Muscle of leg (tissue), 3 donors: ENCODE measurements at regions not wholly inside any gene's neighbourhood (a gene's known extent, or its start where the extent isn't known, plus 50 kb on each side); places are given as distances from the start of the nearest gene placed in this dataset.
"Not testable (repeated sequence)": the region's sequence is repeated elsewhere in the genome, so short reads cannot be mapped to it uniquely, and the experiment has no call there.

Experiments used
- DNase-seq: peaks from one replicate; pipeline ENCODE4 v3.0.0; 2013
- H3K27ac ChIP-seq: one replicate; pipeline ENCODE4 v1.5.1; 2013; ENCODE audit warnings: mild to moderate bottlenecking, low read length, control low read depth
- H3K27me3 ChIP-seq: one replicate; pipeline ENCODE4 v1.6.1; 2013; ENCODE audit warnings: low read length; ENCODE audit not compliant: control insufficient read depth, insufficient read depth
- H3K36me3 ChIP-seq: one replicate; pipeline ENCODE4 v1.6.1; 2013; ENCODE audit warnings: low read length; ENCODE audit not compliant: control insufficient read depth, insufficient read depth
- H3K4me1 ChIP-seq: one replicate; pipeline ENCODE4 v1.6.1; 2013; ENCODE audit warnings: low read length; ENCODE audit not compliant: control insufficient read depth, insufficient read depth
- H3K4me3 ChIP-seq: one replicate; pipeline ENCODE4 v1.5.1; 2013; ENCODE audit warnings: low read length, control low read depth
- H3K9me3 ChIP-seq: replicated peaks from 2 replicates; pipeline ENCODE4 v1.6.1; 2013; ENCODE audit warnings: low read depth, low read length; ENCODE audit not compliant: control insufficient read depth
- WGBS: methylation state at CpG from one replicate; pipeline ENCODE4 v1.1.5; 2013; ENCODE audit warnings: missing lambda C conversion rate; ENCODE audit not compliant: insufficient coverage; 5-methylcytosine and 5-hydroxymethylcytosine counted together

GRCh38 chr5:68032216-68032762 is 183.3 kb upstream of the PIK3R1 start:
- H3K27ac ChIP-seq = no peak overlapping the region
- H3K4me3 ChIP-seq = no peak overlapping the region
- WGBS = no CpG with 5 or more reads among the region's 5 CpGs
- H3K4me1 ChIP-seq = peaks cover 15% of the 10 kb centered on the region
- peak; percentile 91 for DNase-seq
- no peaks in the 10 kb centered on the region for H3K27me3 ChIP-seq
- H3K9me3 ChIP-seq = no peaks in the 10 kb centered on the region
- H3K36me3 ChIP-seq = no peaks in the 10 kb centered on the region

GRCh38 chr5:68028131-68028727 is 187.3 kb upstream of the PIK3R1 start:
- H3K27ac ChIP-seq = peak overlapping the region; percentile 62
- H3K4me1 ChIP-seq = peaks cover 7% of the 10 kb centered on the region
- no peaks in the 10 kb centered on the region for H3K36me3 ChIP-seq
- H3K27me3 ChIP-seq = no peaks in the 10 kb centered on the region
- no CpG with 5 or more reads among the region's 2 CpGs for WGBS
- DNase-seq = no peak
- H3K9me3 ChIP-seq = no peaks in the 10 kb centered on the region
- H3K4me3 ChIP-seq = no peak overlapping the region

GRCh38 chr5:68027519-68027918 is 188.0 kb upstream of the PIK3R1 start:
- Histone ChIP-seq H3K27me3 (no peaks in the 10 kb centered on the region), H3K4me1 (peaks cover 7% of the 10 kb centered on the region), H3K9me3 (no peaks in the 10 kb centered on the region), H3K4me3 (no peak overlapping the region), H3K36me3 (no peaks in the 10 kb centered on the region), H3K27ac (peak overlapping the region; percentile 62)
- no CpG with 5 or more reads among the region's 4 CpGs for WGBS
- DNase-seq = peak; percentile 87

- no peak for DNase-seq
- H3K27ac ChIP-seq = no peak overlapping the region
- H3K36me3 ChIP-seq = no peaks in the 10 kb centered on the region
- peaks cover 7% of the 10 kb centered on the region for H3K4me1 ChIP-seq
- WGBS = no CpG with 5 or more reads among the region's 1 CpG
- H3K27me3 ChIP-seq = no peaks in the 10 kb centered on the region
- H3K9me3 ChIP-seq = no peaks in the 10 kb centered on the region
- H3K4me3 ChIP-seq = no peak overlapping the region
These were observed 189.3 kb upstream of the PIK3R1 start for GRCh38 chr5:68026092-68026885.

GRCh38 chr5:68024426-68024825 is 191.1 kb upstream of the PIK3R1 start:
- H3K4me3 ChIP-seq = no peak overlapping the region
- no peaks in the 10 kb centered on the region for H3K9me3 ChIP-seq
- H3K27me3 ChIP-seq = no peaks in the 10 kb centered on the region
- peaks cover 7% of the 10 kb centered on the region for H3K4me1 ChIP-seq
- H3K27ac ChIP-seq = no peak overlapping the region
- no peaks in the 10 kb centered on the region for H3K36me3 ChIP-seq
- DNase-seq = peak; percentile 49

GRCh38 chr5:68021916-68022315 is 193.6 kb upstream of the PIK3R1 start:
- DNase-seq = peak; percentile 49
- Histone ChIP-seq H3K27me3 (no peaks in the 10 kb centered on the region), H3K4me1 (no peaks in the 10 kb centered on the region), H3K4me3 (no peak overlapping the region), H3K36me3 (no peaks in the 10 kb centered on the region), H3K9me3 (no peaks in the 10 kb centered on the region), H3K27ac (no peak overlapping the region)
- no CpG with 5 or more reads among the region's 4 CpGs for WGBS

- Histone ChIP-seq H3K27me3 (no peaks in the 10 kb centered on the region), H3K4me1 (no peaks in the 10 kb centered on the region), H3K36me3 (no peaks in the 10 kb centered on the region), H3K27ac (peak overlapping the region; percentile 21), H3K4me3 (no peak overlapping the region), H3K9me3 (no peaks in the 10 kb centered on the region)
- WGBS = no CpG with 5 or more reads among the region's 2 CpGs
- peak; percentile 74 for DNase-seq
These were observed 194.3 kb upstream of the PIK3R1 start for GRCh38 chr5:68021227-68021626.

- H3K4me3 ChIP-seq, H3K27me3 ChIP-seq, H3K9me3 ChIP-seq, H3K4me1 ChIP-seq, DNase-seq, H3K36me3 ChIP-seq: not testable (repeated sequence)
- WGBS = 84% methylated on average over 36 of the region's 41 CpGs
- H3K27ac ChIP-seq = peak overlapping the region; percentile 21
These were observed 195.0 kb upstream of the PIK3R1 start for GRCh38 chr5:68020461-68020969.

- Histone ChIP-seq H3K27ac (no peak overlapping the region), H3K27me3 (no peaks in the 10 kb centered on the region), H3K36me3 (no peaks in the 10 kb centered on the region), H3K4me3 (no peak overlapping the region), H3K4me1 (no peaks in the 10 kb centered on the region), H3K9me3 (no peaks in the 10 kb centered on the region)
- no peak for DNase-seq
- 86% methylated on average over 1 of the region's 6 CpGs for WGBS
These were observed 199.9 kb upstream of the PIK3R1 start for GRCh38 chr5:68015381-68016302.

GRCh38 chr5:68012831-68013230 is 202.7 kb upstream of the PIK3R1 start:
- H3K9me3 ChIP-seq = no peaks in the 10 kb centered on the region
- H3K4me1 ChIP-seq = no peaks in the 10 kb centered on the region
- H3K27me3 ChIP-seq = no peaks in the 10 kb centered on the region
- peak; percentile 57 for DNase-seq
- H3K36me3 ChIP-seq = no peaks in the 10 kb centered on the region
- H3K4me3 ChIP-seq = no peak overlapping the region
- no peak overlapping the region for H3K27ac ChIP-seq
- no CpG with 5 or more reads among the region's 1 CpG for WGBS
